HCT116 (cell line): ENCODE measurements at regions not wholly inside any gene's neighbourhood (a gene's known extent, or its start where the extent isn't known, plus 50 kb on each side); places are given as distances from the start of the nearest gene placed in this dataset.

Source experiments
- ATAC-seq: fragments of 200-7000 bp; cut with Tn5 transposase; 2 replicates; pipeline ENCODE4 v1.9.1; 2020; ENCODE audit warnings: mild to moderate bottlenecking, moderate library complexity
- BruUV-seq: library from RNA; stranded (reverse); fragments of 400-500 nt; replicated peaks from 2 replicates; lab custom pipeline; 2021; lab: Mats Ljungman, UMichigan
- CTCF ChIA-PET: fragments of 300-600 bp; sonication (Branson Sonifier 250); formaldehyde crosslinking; loops from one replicate; lab custom pipeline; 2021; ENCODE audit warnings: antibody characterized with exemption; lab: Charles Lee
- POLR2A ChIA-PET: fragments of 300-600, 350-600 bp; sonication (Branson Sonifier 250); formaldehyde crosslinking; loops from one replicate; lab custom pipeline; 2021; ENCODE audit warnings: antibody characterized with exemption; lab: Charles Lee
- RAD21 ChIA-PET, 2 experiments: fragments of 300-600 bp; sonication (Branson Sonifier 250); formaldehyde crosslinking; loops; one replicate each; lab custom pipeline; 2023; ENCODE audit warnings: low total read pairs in 2 of 2; ENCODE audit not compliant: uncharacterized antibody in 2 of 2, unreplicated experiment in 2 of 2, low non-redundant PET in 1 of 2; lab: Charles Lee
- DNase-seq: peaks from one replicate; pipeline ENCODE4 v3.0.0-alpha.2; 2010; ENCODE audit warnings: low read depth, low spot score
- H2AFZ ChIP-seq: fragments of 200-600 bp; shearing (Covaris generic), sonication (generic); 2 replicates; pipeline ENCODE4 v1.6.1; 2017; ENCODE audit warnings: low read depth, mixed run types, mixed read lengths, antibody characterized with exemption, low read length; ENCODE audit not compliant: poor library complexity, severe bottlenecking
- H3K27ac ChIP-seq: 2 replicates; pipeline ENCODE4 v1.5.1; 2012; ENCODE audit warnings: low read depth, low read length
- H3K27me3 ChIP-seq: fragments of 200-600 bp; sonication (generic); 2 replicates; pipeline ENCODE4 v1.6.1; 2016; ENCODE audit warnings: mixed run types, low read length, mixed read lengths; ENCODE audit not compliant: insufficient read depth
- H3K36me3 ChIP-seq, 2 experiments: fragments of 200-500 bp in 1 of 2; fragments of 200-600 bp in 1 of 2; sonication (Bioruptor generic) in 1 of 2; sonication (generic) in 1 of 2; 2 replicates each; pipeline versions ENCODE4 v1.5.1 to v1.6.1; 2014 to 2016; ENCODE audit warnings: low read length in 2 of 2, inconsistent platforms in 1 of 2, mixed read lengths in 1 of 2, mixed run types in 1 of 2; ENCODE audit not compliant: insufficient read depth in 2 of 2, control insufficient read depth in 1 of 2
- H3K4me1 ChIP-seq, 2 experiments: fragments of 200-600 bp in 1 of 2; sonication (generic) in 1 of 2; 2 replicates each; pipeline versions ENCODE4 v1.5.1 to v1.6.1; 2012 to 2017; ENCODE audit warnings: low read length in 2 of 2, inconsistent platforms in 1 of 2, mild to moderate bottlenecking in 1 of 2, mixed read lengths in 1 of 2, mixed run types in 1 of 2, moderate library complexity in 1 of 2; ENCODE audit not compliant: insufficient read depth in 2 of 2, control insufficient read depth in 1 of 2
- H3K4me2 ChIP-seq: fragments of 200-600 bp; sonication (generic); 2 replicates; pipeline ENCODE4 v1.6.1; 2017; ENCODE audit warnings: mixed run types, low read length, mixed read lengths
- H3K4me3 ChIP-seq, 2 experiments: fragments of 200-600 bp in 1 of 2; sonication (generic) in 1 of 2; replicated peaks in 1 of 2; 2 replicates each; pipeline ENCODE4 v1.5.1; 2011 to 2016; ENCODE audit warnings: low read length in 2 of 2, control low read depth in 1 of 2, low read depth in 1 of 2, mild to moderate bottlenecking in 1 of 2, mixed read lengths in 1 of 2, mixed run types in 1 of 2
- H3K79me2 ChIP-seq: fragments of 200-600 bp; sonication (generic); 2 replicates; pipeline ENCODE4 v1.6.1; 2017; ENCODE audit warnings: mild to moderate bottlenecking, mixed run types, low read length, moderate library complexity, mixed read lengths; ENCODE audit not compliant: insufficient read depth
- H3K9ac ChIP-seq: fragments of 200-600 bp; sonication (generic); 2 replicates; pipeline ENCODE4 v1.6.1; 2016; ENCODE audit warnings: low read length, mixed read lengths
- H3K9me2 ChIP-seq: fragments of 200-600 bp; sonication (generic), shearing (Covaris generic); 2 replicates; pipeline ENCODE4 v1.6.1; 2017; ENCODE audit warnings: mixed run types, mild to moderate bottlenecking, moderate library complexity; ENCODE audit not compliant: insufficient read depth
- H3K9me3 ChIP-seq, 2 experiments: fragments of 200-500 bp in 1 of 2; fragments of 200-600 bp in 1 of 2; sonication (Bioruptor generic) in 1 of 2; sonication (generic) in 1 of 2; 2 replicates each; pipeline ENCODE4 v1.6.1; 2014 to 2017; ENCODE audit warnings: low read length in 2 of 2, mixed read lengths in 2 of 2, inconsistent platforms in 1 of 2, low read depth in 1 of 2, mild to moderate bottlenecking in 1 of 2, mixed run types in 1 of 2, moderate library complexity in 1 of 2; ENCODE audit not compliant: control insufficient read depth in 1 of 2, insufficient read depth in 1 of 2
- H4K20me1 ChIP-seq: fragments of 200-600 bp; sonication (generic), shearing (Covaris generic); 2 replicates; pipeline ENCODE4 v1.6.1; 2017; ENCODE audit warnings: mixed run types, mild to moderate bottlenecking, moderate library complexity; ENCODE audit not compliant: insufficient read depth
- CBX3 ChIP-seq: IDR thresholded peaks from 2 replicates; pipeline ENCODE4 v1.6.1; 2012; ENCODE audit warnings: low read depth
- EGR1 ChIP-seq: IDR thresholded peaks from 2 replicates; pipeline ENCODE4 v1.6.1; 2012; ENCODE audit warnings: low read depth
- ELF1 ChIP-seq: IDR thresholded peaks from 2 replicates; pipeline ENCODE4 v1.6.1; 2012; ENCODE audit warnings: low read depth, borderline replicate concordance
- EZH2 ChIP-seq: fragments of 200-600 bp; sonication (generic); IDR thresholded peaks from 2 replicates; pipeline ENCODE4 v1.6.1; 2017; ENCODE audit warnings: antibody characterized with exemption, mixed run types
- POLR2A ChIP-seq: IDR thresholded peaks from 2 replicates; pipeline ENCODE4 v1.7.0; 2011; ENCODE audit warnings: borderline replicate concordance; ENCODE audit not compliant: insufficient read depth, insufficient read length; ENCODE audit errors: extremely low read depth
- RAD21 ChIP-seq: IDR thresholded peaks from 2 replicates; pipeline ENCODE4 v1.6.1; 2012; ENCODE audit warnings: low read depth, mild to moderate bottlenecking
- REST ChIP-seq: IDR thresholded peaks from 2 replicates; pipeline ENCODE4 v1.6.1; 2012; ENCODE audit warnings: low read depth
- SRF ChIP-seq: IDR thresholded peaks from 2 replicates; pipeline ENCODE4 v1.6.1; 2012; ENCODE audit warnings: low read depth
- TCF7L2 ChIP-seq: IDR thresholded peaks from 2 replicates; pipeline ENCODE4 v1.7.0; 2011; ENCODE audit warnings: borderline replicate concordance, inconsistent platforms; ENCODE audit not compliant: insufficient read depth, insufficient read length; ENCODE audit errors: extremely low read depth
- YY1 ChIP-seq: IDR thresholded peaks from 2 replicates; pipeline ENCODE4 v1.6.1; 2011; ENCODE audit warnings: low read length, low read depth, moderate library complexity, mild to moderate bottlenecking; ENCODE audit not compliant: insufficient replicate concordance; ENCODE audit errors: extremely low read depth
- ZFX ChIP-seq: fragments of 450-650 bp; IDR thresholded peaks from 2 replicates; pipeline ENCODE4 v1.6.1; 2017
- intact Hi-C: fragments of 100-400 bp; cut with micrococcal nuclease; formaldehyde crosslinking; loops from 2 replicates; pipeline ENCODE4 v1.10.0; 2022
- TF ChIP-seq, protein P1 (sequence below): IDR thresholded peaks from 2 replicates; pipeline ENCODE4 v1.6.1; 2012
- TF ChIP-seq, protein P2 (sequence below): IDR thresholded peaks from 2 replicates; pipeline ENCODE4 v1.6.1; 2012
- TF ChIP-seq, protein P3 (sequence below), 3 experiments: fragments of 200-600 bp in 1 of 3; sonication (generic) in 1 of 3; IDR thresholded peaks in 2 of 3; conservative IDR thresholded peaks in 1 of 3; 2 replicates each; pipeline ENCODE4 v1.5.1; 2012 to 2017; ENCODE audit warnings: low read depth in 2 of 3, low read length in 2 of 3, antibody characterized with exemption in 1 of 3, borderline replicate concordance in 1 of 3, control low read depth in 1 of 3, mild to moderate bottlenecking in 1 of 3, mixed read lengths in 1 of 3, mixed run types in 1 of 3, moderate library complexity in 1 of 3; ENCODE audit not compliant: insufficient read depth in 1 of 3

GRCh38 chr13:52905701-52906100, 57.3 kb upstream of the PCDH8 start:
- H3K4me1 ChIP-seq: no peaks in the 10 kb centered on the region
- no peak overlapping the region for H2AFZ ChIP-seq
- no peak for DNase-seq
- ChIA-PET POLR2A (no interaction called here), CTCF (interaction anchor here (1.3 kb wide), 1 partner anchor 62 kb away, joined by 3 read pairs; no protein-coding TSS in a partner anchor), RAD21 (no interaction called here)
- ATAC-seq: no peak
- no peaks in the 10 kb centered on the region for H3K9me2 ChIP-seq
- H3K36me3 ChIP-seq: no peaks in the 10 kb centered on the region
- intact Hi-C loops: no loop called here
- peaks cover 39% of the 10 kb centered on the region for H3K27me3 ChIP-seq
- H3K4me3 ChIP-seq: no peak overlapping the region
- no peak overlapping the region for H3K9ac ChIP-seq
- no peak overlapping the region for H3K4me2 ChIP-seq
- no peak overlapping the region for H3K27ac ChIP-seq
- no peaks in the 10 kb centered on the region for H3K9me3 ChIP-seq
- no TSS peak for BruUV-seq
- TF ChIP-seq TCF7L2 (no peak), ELF1 (no peak), POLR2A (no peak), ZFX (no peak), EGR1 (no peak), EZH2 (no peak), SRF (no peak), YY1 (no peak), CBX3 (no peak), RAD21 (no peak), REST (no peak)
- TF ChIP-seq, protein P1, sequence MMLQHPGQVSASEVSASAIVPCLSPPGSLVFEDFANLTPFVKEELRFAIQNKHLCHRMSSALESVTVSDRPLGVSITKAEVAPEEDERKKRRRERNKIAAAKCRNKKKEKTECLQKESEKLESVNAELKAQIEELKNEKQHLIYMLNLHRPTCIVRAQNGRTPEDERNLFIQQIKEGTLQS: no peak
- TF ChIP-seq, protein P2, sequence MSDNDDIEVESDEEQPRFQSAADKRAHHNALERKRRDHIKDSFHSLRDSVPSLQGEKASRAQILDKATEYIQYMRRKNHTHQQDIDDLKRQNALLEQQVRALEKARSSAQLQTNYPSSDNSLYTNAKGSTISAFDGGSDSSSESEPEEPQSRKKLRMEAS: no peak
- TF ChIP-seq, protein P3, sequence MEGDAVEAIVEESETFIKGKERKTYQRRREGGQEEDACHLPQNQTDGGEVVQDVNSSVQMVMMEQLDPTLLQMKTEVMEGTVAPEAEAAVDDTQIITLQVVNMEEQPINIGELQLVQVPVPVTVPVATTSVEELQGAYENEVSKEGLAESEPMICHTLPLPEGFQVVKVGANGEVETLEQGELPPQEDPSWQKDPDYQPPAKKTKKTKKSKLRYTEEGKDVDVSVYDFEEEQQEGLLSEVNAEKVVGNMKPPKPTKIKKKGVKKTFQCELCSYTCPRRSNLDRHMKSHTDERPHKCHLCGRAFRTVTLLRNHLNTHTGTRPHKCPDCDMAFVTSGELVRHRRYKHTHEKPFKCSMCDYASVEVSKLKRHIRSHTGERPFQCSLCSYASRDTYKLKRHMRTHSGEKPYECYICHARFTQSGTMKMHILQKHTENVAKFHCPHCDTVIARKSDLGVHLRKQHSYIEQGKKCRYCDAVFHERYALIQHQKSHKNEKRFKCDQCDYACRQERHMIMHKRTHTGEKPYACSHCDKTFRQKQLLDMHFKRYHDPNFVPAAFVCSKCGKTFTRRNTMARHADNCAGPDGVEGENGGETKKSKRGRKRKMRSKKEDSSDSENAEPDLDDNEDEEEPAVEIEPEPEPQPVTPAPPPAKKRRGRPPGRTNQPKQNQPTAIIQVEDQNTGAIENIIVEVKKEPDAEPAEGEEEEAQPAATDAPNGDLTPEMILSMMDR (IDR thresholded peaks at IDR 0.05 in 2 of 3, conservative IDR thresholded peaks at IDR 0.05 in 1 of 3; ENCODE audit: borderline replicate concordance in 1 of 3, insufficient read depth in 1 of 3, low read depth in 2 of 3, low read length in 2 of 3): no peak
- H4K20me1 ChIP-seq: no peaks in the 10 kb centered on the region
- H3K79me2 ChIP-seq: no peaks in the 10 kb centered on the region
